Breast epithelium (tissue), 3 donors: ENCODE measurements at regions not wholly inside any gene's neighbourhood (a gene's known extent, or its start where the extent isn't known, plus 50 kb on each side); places are given as distances from the start of the nearest gene placed in this dataset.

ENCODE experiments used
- POLR2A ChIP-seq: fragments of 450-650 bp; IDR thresholded peaks from one replicate; pipeline ENCODE4 v1.6.1; 2016; ENCODE audit warnings: antibody characterized with exemption, mild to moderate bottlenecking, moderate library complexity
- TF ChIP-seq, protein P1 (sequence below), 3 donors: fragments of 450-650 bp; IDR thresholded peaks; one replicate each; pipeline ENCODE4 v1.5.1; 2016 to 2017; ENCODE audit warnings: antibody characterized with exemption in 3 of 3, mild to moderate bottlenecking in 3 of 3, moderate library complexity in 3 of 3

DNA sequence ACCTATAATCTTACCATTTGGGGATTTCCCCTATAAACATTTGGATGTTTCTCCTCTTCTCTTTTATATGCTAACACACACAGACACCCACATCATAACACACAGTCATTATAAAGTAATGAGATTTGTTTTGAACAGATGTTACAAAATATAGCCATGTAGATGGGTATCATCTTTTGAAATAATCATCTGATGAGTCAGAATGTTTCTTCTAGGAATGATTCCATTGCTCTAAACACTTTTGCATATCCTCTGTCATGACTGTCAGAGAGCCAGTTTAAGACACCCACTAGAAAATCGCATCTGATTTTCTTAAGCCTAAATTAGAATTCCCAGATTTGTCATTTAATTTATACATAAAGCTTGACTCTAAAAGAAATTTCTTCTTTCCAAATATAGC lies 442.6 kb downstream of the CMPK2 start:
- TF ChIP-seq, protein P1, sequence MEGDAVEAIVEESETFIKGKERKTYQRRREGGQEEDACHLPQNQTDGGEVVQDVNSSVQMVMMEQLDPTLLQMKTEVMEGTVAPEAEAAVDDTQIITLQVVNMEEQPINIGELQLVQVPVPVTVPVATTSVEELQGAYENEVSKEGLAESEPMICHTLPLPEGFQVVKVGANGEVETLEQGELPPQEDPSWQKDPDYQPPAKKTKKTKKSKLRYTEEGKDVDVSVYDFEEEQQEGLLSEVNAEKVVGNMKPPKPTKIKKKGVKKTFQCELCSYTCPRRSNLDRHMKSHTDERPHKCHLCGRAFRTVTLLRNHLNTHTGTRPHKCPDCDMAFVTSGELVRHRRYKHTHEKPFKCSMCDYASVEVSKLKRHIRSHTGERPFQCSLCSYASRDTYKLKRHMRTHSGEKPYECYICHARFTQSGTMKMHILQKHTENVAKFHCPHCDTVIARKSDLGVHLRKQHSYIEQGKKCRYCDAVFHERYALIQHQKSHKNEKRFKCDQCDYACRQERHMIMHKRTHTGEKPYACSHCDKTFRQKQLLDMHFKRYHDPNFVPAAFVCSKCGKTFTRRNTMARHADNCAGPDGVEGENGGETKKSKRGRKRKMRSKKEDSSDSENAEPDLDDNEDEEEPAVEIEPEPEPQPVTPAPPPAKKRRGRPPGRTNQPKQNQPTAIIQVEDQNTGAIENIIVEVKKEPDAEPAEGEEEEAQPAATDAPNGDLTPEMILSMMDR (IDR thresholded peaks at IDR 0.05), result no peak
- TF ChIP-seq POLR2A, result no peak
